CD14-positive monocyte (primary cell): ENCODE measurements at regions not wholly inside any gene's neighbourhood (a gene's known extent, or its start where the extent isn't known, plus 50 kb on each side); places are given as distances from the start of the nearest gene placed in this dataset.

ENCODE experiments used
- DNase-seq, 3 donors: peaks; one replicate each; pipeline ENCODE4 v3.0.0-alpha.2; 2011 to 2022
- H2AFZ ChIP-seq: 2 replicates; pipeline ENCODE4 v1.6.0; 2012; ENCODE audit warnings: mild to moderate bottlenecking, low read depth, low read length, inconsistent platforms; ENCODE audit not compliant: insufficient read depth, poor library complexity, severe bottlenecking
- H3K27ac ChIP-seq, 2 donors: 1 replicate in 1 of 2; 2 replicates in 1 of 2; pipeline ENCODE4 v1.5.1; 2012 to 2013; ENCODE audit warnings: low read length in 2 of 2, control low read depth in 1 of 2, inconsistent platforms in 1 of 2, low read depth in 1 of 2, mild to moderate bottlenecking in 1 of 2
- H3K27me3 ChIP-seq, 2 donors: one replicate each; pipeline versions ENCODE4 v1.6.0 to v1.6.1; 2011 to 2013; ENCODE audit warnings: low read length in 2 of 2; ENCODE audit not compliant: control insufficient read depth in 2 of 2, insufficient read depth in 2 of 2
- H3K36me3 ChIP-seq, 2 donors: replicated peaks in 1 of 2; 1 replicate in 1 of 2; 2 replicates in 1 of 2; pipeline versions ENCODE4 v1.5.1 to v1.6.1; 2012 to 2013; ENCODE audit warnings: low read length in 2 of 2, control low read depth in 1 of 2, inconsistent platforms in 1 of 2, mild to moderate bottlenecking in 1 of 2; ENCODE audit not compliant: insufficient read depth in 2 of 2, control insufficient read depth in 1 of 2
- H3K4me1 ChIP-seq, 2 donors: 1 replicate in 1 of 2; 2 replicates in 1 of 2; pipeline versions ENCODE4 v1.5.1 to v1.6.1; 2012 to 2013; ENCODE audit warnings: low read length in 2 of 2, control low read depth in 1 of 2, inconsistent platforms in 1 of 2, mild to moderate bottlenecking in 1 of 2, moderate library complexity in 1 of 2; ENCODE audit not compliant: insufficient read depth in 2 of 2, control insufficient read depth in 1 of 2
- H3K4me2 ChIP-seq: replicated peaks from 2 replicates; pipeline ENCODE3; 2012; ENCODE audit warnings: low read length, moderate library complexity, mild to moderate bottlenecking; ENCODE audit not compliant: poor library complexity, severe bottlenecking; ENCODE audit errors: extremely low read depth
- H3K4me3 ChIP-seq, 3 experiments: fragments of 200-600 bp in 1 of 3; sonication (generic) in 1 of 3; replicated peaks in 1 of 3; 1 replicate in 2 of 3; 2 replicates in 1 of 3; pipeline ENCODE4 v1.5.1; 2011 to 2013; ENCODE audit warnings: low read length in 3 of 3, mild to moderate bottlenecking in 3 of 3, control low read depth in 2 of 3, low read depth in 2 of 3, inconsistent platforms in 1 of 3, moderate library complexity in 1 of 3
- H3K79me2 ChIP-seq: 2 replicates; pipeline ENCODE4 v1.6.0; 2012; ENCODE audit warnings: mild to moderate bottlenecking, control low read depth, inconsistent platforms, low read length, moderate library complexity; ENCODE audit not compliant: insufficient read depth
- H3K9ac ChIP-seq: 2 replicates; pipeline ENCODE4 v1.6.0; 2017; ENCODE audit warnings: low read length, mild to moderate bottlenecking; ENCODE audit not compliant: insufficient read depth, poor library complexity, severe bottlenecking
- H3K9me3 ChIP-seq, 2 donors: replicated peaks in 1 of 2; 1 replicate in 1 of 2; 2 replicates in 1 of 2; pipeline versions ENCODE4 v1.5.1 to v1.6.1; 2012 to 2013; ENCODE audit warnings: low read length in 2 of 2, control low read depth in 1 of 2; ENCODE audit not compliant: control insufficient read depth in 1 of 2, insufficient read depth in 1 of 2
- H4K20me1 ChIP-seq: 2 replicates; pipeline ENCODE4 v1.6.0; 2012; ENCODE audit warnings: mild to moderate bottlenecking, low read length, control low read depth, moderate library complexity; ENCODE audit not compliant: insufficient read depth
- H3K27ac Mint-ChIP-seq, 7 donors: one replicate each; pipeline ENCODE4 v1.8.0; 2020; ENCODE audit warnings: mild to moderate bottlenecking in 7 of 7, mixed read lengths in 7 of 7, moderate library complexity in 6 of 7, inconsistent platforms in 2 of 7
- H3K27me3 Mint-ChIP-seq, 3 donors: one replicate each; pipeline ENCODE4 v1.8.0; 2021 to 2022; ENCODE audit warnings: low read depth in 3 of 3, mild to moderate bottlenecking in 3 of 3, mixed read lengths in 3 of 3, moderate library complexity in 3 of 3, inconsistent platforms in 1 of 3
- H3K36me3 Mint-ChIP-seq, 2 donors: one replicate each; pipeline ENCODE4 v1.8.0; 2020; ENCODE audit warnings: mixed read lengths in 2 of 2, inconsistent platforms in 1 of 2, mild to moderate bottlenecking in 1 of 2
- H3K4me1 Mint-ChIP-seq: one replicate; pipeline ENCODE4 v1.8.0; 2020; ENCODE audit warnings: mild to moderate bottlenecking, mixed read lengths
- H3K4me3 Mint-ChIP-seq, 2 donors: one replicate each; pipeline ENCODE4 v1.8.0; 2020; ENCODE audit warnings: mild to moderate bottlenecking in 2 of 2, mixed read lengths in 2 of 2, moderate library complexity in 1 of 2
- H3K9me3 Mint-ChIP-seq, 7 donors: one replicate each; pipeline ENCODE4 v1.8.0; 2020 to 2022; ENCODE audit warnings: mixed read lengths in 7 of 7, mild to moderate bottlenecking in 6 of 7, moderate library complexity in 6 of 7, inconsistent platforms in 2 of 7
- WGBS: methylation state at CpG from one replicate; pipeline ENCODE4 v1.1.5; 2013; ENCODE audit warnings: missing lambda C conversion rate; ENCODE audit not compliant: insufficient coverage; 5-methylcytosine and 5-hydroxymethylcytosine counted together
- intact Hi-C, 2 donors: fragments of 100-400 bp; cut with micrococcal nuclease; formaldehyde crosslinking; loops; one replicate each; pipeline versions ENCODE4 v1.15.0 to v1.15.1; 2023
- TF ChIP-seq, protein P1 (sequence below): fragments of 200-600 bp; IDR thresholded peaks from one replicate; pipeline ENCODE4 v1.8.0; 2022; ENCODE audit warnings: antibody characterized with exemption, mild to moderate bottlenecking

DNA sequence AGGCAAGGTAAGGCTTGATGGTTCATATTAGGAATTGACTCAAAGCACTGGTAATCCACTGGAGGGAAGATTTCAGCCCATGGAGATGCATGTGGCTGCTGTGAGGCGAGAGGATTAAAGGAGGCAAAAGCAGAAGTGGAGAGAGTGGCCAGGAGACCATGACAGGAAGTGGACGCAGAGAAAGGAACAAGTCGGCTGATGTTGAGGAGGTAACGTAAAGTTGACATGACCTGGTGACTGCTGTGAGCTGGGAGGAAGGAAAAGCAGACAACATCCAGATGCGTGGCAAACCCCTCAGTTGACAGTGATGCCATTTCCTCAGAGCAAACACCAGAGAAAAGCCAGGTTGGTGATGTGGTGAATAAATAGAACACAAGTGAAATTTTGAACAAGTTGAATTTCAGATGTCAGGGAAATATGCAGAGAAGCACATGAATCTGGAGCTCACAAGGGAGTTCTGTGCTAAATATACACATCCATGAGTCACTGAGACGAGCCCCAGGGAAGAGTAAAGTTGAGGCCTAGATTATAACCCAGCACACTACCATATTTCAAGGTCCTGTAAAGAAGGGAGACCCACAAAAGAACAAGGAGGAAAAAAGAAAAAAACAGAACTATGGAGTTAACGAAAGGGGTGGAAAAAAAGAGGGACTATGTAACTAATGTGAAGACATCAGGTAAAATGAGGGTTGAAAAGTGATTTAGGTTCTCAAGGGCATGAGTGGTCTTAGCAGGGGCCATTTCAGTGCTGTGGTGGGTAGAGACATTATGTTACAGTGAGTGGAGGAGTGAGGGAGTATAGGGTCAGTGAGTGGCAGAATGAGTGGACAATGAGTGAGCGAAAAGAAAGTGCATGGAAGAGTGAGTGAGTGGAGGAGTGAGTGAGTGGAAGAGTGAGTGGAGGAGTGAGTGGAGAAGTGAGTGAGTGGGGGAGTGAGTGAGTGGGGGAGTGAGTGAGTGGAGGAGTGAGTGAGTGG lies 61.6 kb upstream of the GZMB start:
- H2AFZ ChIP-seq, result peak overlapping the region; percentile 31
- H3K9me3 ChIP-seq, result no peaks in the 10 kb centered on the region
- WGBS, result 15% methylated on average over 5 of the region's 8 CpGs
- H3K4me2 ChIP-seq, result peak overlapping the region; percentile 2
- peak; percentile 83 to 85 (median 85) for DNase-seq
- TF ChIP-seq, protein P1, sequence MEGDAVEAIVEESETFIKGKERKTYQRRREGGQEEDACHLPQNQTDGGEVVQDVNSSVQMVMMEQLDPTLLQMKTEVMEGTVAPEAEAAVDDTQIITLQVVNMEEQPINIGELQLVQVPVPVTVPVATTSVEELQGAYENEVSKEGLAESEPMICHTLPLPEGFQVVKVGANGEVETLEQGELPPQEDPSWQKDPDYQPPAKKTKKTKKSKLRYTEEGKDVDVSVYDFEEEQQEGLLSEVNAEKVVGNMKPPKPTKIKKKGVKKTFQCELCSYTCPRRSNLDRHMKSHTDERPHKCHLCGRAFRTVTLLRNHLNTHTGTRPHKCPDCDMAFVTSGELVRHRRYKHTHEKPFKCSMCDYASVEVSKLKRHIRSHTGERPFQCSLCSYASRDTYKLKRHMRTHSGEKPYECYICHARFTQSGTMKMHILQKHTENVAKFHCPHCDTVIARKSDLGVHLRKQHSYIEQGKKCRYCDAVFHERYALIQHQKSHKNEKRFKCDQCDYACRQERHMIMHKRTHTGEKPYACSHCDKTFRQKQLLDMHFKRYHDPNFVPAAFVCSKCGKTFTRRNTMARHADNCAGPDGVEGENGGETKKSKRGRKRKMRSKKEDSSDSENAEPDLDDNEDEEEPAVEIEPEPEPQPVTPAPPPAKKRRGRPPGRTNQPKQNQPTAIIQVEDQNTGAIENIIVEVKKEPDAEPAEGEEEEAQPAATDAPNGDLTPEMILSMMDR, result no peak
- H3K36me3 ChIP-seq, result no peaks in the 10 kb centered on the region
- Mint-ChIP-seq H3K27ac (no peak overlapping the region), H3K4me3 (no peak overlapping the region), H3K9me3 (no peaks in the 10 kb centered on the region), H3K27me3 (peaks cover 0 to 2% (median 0%) of the 10 kb centered on the region in 3 donors), H3K36me3 (no peaks in the 10 kb centered on the region), H3K4me1 (peaks cover 25% of the 10 kb centered on the region)
- intact Hi-C loops, result no loop called here
- no peak overlapping the region for H3K9ac ChIP-seq
- H3K79me2 ChIP-seq, result no peaks in the 10 kb centered on the region
- H3K4me1 ChIP-seq, result peaks cover 41 to 45% of the 10 kb centered on the region in 2 donors
- H3K4me3 ChIP-seq, result no peak overlapping the region
- peak overlapping the region in 1 of 2 donors; percentile 54 for H3K27ac ChIP-seq
- no peaks in the 10 kb centered on the region for H4K20me1 ChIP-seq
- no peaks in the 10 kb centered on the region for H3K27me3 ChIP-seq

DNA sequence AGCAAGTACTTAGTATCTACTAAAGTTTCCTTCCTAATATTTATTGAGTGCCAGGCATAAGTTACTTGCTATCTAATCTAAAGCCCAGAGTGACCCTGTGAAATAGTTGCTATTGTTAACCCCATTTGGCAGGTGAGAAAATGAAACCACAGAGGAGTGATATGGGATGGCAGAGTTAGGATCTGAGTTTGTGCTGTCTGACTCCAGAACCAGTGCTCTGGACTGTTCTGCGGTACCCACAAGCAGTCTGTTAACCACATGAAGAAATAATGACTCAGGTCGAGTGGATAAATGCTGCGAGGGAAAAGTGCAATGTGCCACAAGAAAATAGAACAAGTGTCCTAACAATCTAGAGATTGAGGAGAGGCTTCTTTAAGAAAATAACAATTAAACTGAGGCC lies 60.7 kb upstream of the GZMB start:
- H2AFZ ChIP-seq, result peak overlapping the region; percentile 31
- no CpG with 5 or more reads among the region's 3 CpGs for WGBS
- intact Hi-C loops, result no loop called here
- Mint-ChIP-seq H3K4me1 (peaks cover 16% of the 10 kb centered on the region), H3K4me3 (no peak overlapping the region), H3K27me3 (peaks cover 0 to 2% (median 0%) of the 10 kb centered on the region in 3 donors), H3K36me3 (no peaks in the 10 kb centered on the region), H3K9me3 (no peaks in the 10 kb centered on the region), H3K27ac (no peak overlapping the region)
- H3K36me3 ChIP-seq, result no peaks in the 10 kb centered on the region
- peak overlapping the region; percentile 2 for H3K4me2 ChIP-seq
- H3K27me3 ChIP-seq, result no peaks in the 10 kb centered on the region
- H4K20me1 ChIP-seq, result no peaks in the 10 kb centered on the region
- H3K4me1 ChIP-seq, result peaks cover 33 to 36% of the 10 kb centered on the region in 2 donors
- no peak overlapping the region for H3K4me3 ChIP-seq
- H3K9me3 ChIP-seq, result no peaks in the 10 kb centered on the region
- no peak overlapping the region for H3K9ac ChIP-seq
- peak in 2 of 3 donors; percentile 7 to 12 for DNase-seq
- peak overlapping the region in 1 of 2 donors; percentile 54 for H3K27ac ChIP-seq
- no peaks in the 10 kb centered on the region for H3K79me2 ChIP-seq
- TF ChIP-seq, protein P1, result no peak
